AG04450 (cell line): ENCODE measurements at regions not wholly inside any gene's neighbourhood (a gene's known extent, or its start where the extent isn't known, plus 50 kb on each side); places are given as distances from the start of the nearest gene placed in this dataset.
"Not testable (repeated sequence)": the region's sequence is repeated elsewhere in the genome, so short reads cannot be mapped to it uniquely, and the experiment has no call there.

Experiments used
- CTCF ChIA-PET: fragments of 300-600, 350-600 bp; formaldehyde crosslinking; extraction: SDS; loops from one replicate; lab custom pipeline; 2022; ENCODE audit warnings: antibody characterized with exemption, inconsistent platforms; lab: Charles Lee
- POLR2A ChIA-PET: fragments of 350-600 bp; formaldehyde crosslinking; extraction: SDS; loops from one replicate; lab custom pipeline; 2021; ENCODE audit warnings: antibody characterized with exemption, inconsistent platforms; lab: Yijun Ruan, JAX
- DNase-seq: peaks from one replicate; pipeline ENCODE4 v3.0.0-alpha.2; 2011; ENCODE audit warnings: low read depth, low spot score
- H3K27ac ChIP-seq: one replicate; pipeline ENCODE4 v1.5.1; 2012; ENCODE audit warnings: low read depth, low read length, control low read depth
- H3K27me3 ChIP-seq: one replicate; pipeline ENCODE4 v1.6.0; 2012; ENCODE audit warnings: low read length; ENCODE audit not compliant: control insufficient read depth, insufficient read depth
- H3K4me3 ChIP-seq: 2 replicates; pipeline ENCODE4 v1.5.1; 2011; ENCODE audit warnings: mild to moderate bottlenecking, low read depth, low read length, control low read depth
- H3K9me3 ChIP-seq: 2 replicates; pipeline ENCODE4 v1.5.1; 2012; ENCODE audit warnings: low read length; ENCODE audit not compliant: control insufficient read depth, insufficient read depth
- TF ChIP-seq, protein P1 (sequence below): IDR thresholded peaks from 2 replicates; pipeline ENCODE4 v1.5.1; 2011; ENCODE audit warnings: low read depth, low read length, control low read depth, inconsistent platforms

DNA sequence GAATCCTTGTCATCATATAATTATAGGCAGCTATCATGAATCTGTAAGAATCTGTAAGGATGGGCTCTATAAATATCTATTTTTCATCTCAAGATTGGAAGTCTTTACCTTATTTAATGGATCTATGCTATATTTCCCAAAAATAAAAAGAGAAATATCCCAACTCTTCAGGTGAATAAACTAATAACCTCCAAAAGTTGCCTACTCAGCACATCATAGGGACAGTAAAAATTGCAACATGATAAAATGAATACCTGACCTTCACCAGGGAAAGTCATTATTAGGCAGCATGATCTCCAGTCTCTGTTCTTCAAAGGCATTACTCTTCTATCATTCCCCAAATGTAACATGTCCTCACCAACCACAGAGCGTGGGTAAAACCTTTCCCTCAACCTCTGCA lies 277.3 kb downstream of the RAB38 start:
- TF ChIP-seq, protein P1, sequence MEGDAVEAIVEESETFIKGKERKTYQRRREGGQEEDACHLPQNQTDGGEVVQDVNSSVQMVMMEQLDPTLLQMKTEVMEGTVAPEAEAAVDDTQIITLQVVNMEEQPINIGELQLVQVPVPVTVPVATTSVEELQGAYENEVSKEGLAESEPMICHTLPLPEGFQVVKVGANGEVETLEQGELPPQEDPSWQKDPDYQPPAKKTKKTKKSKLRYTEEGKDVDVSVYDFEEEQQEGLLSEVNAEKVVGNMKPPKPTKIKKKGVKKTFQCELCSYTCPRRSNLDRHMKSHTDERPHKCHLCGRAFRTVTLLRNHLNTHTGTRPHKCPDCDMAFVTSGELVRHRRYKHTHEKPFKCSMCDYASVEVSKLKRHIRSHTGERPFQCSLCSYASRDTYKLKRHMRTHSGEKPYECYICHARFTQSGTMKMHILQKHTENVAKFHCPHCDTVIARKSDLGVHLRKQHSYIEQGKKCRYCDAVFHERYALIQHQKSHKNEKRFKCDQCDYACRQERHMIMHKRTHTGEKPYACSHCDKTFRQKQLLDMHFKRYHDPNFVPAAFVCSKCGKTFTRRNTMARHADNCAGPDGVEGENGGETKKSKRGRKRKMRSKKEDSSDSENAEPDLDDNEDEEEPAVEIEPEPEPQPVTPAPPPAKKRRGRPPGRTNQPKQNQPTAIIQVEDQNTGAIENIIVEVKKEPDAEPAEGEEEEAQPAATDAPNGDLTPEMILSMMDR, result no peak
- Histone ChIP-seq H3K4me3 (no peak overlapping the region), H3K27ac (no peak overlapping the region), H3K27me3 (peaks cover 2% of the 10 kb centered on the region), H3K9me3 (no peaks in the 10 kb centered on the region)
- CTCF ChIA-PET, result no interaction called here
- POLR2A ChIA-PET, result no interaction called here
- DNase-seq, result no peak

DNA sequence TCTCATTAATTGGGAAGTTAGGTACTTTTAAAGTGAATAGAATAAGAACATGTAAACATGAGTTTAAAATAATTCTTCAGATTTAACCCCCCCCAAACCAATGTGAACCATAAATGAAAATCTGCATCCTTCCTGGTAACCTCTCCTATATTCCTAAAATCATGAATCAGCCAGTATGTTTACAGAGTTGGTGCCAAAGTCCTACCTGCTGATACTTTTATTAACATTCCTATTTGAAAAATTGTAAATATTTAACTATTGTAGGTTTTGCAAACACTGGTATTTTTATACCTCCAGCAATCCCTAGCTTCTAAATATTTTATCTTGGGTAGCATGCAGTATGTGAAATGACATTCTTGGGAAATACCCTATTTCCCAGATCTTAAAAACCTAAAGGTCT lies 278.2 kb downstream of the RAB38 start:
- no peaks in the 10 kb centered on the region for H3K9me3 ChIP-seq
- peaks cover 2% of the 10 kb centered on the region for H3K27me3 ChIP-seq
- ChIA-PET CTCF (no interaction called here), POLR2A (no interaction called here)
- TF ChIP-seq, protein P1, result no peak
- DNase-seq, result no peak
- no peak overlapping the region for H3K27ac ChIP-seq
- no peak overlapping the region for H3K4me3 ChIP-seq

DNA sequence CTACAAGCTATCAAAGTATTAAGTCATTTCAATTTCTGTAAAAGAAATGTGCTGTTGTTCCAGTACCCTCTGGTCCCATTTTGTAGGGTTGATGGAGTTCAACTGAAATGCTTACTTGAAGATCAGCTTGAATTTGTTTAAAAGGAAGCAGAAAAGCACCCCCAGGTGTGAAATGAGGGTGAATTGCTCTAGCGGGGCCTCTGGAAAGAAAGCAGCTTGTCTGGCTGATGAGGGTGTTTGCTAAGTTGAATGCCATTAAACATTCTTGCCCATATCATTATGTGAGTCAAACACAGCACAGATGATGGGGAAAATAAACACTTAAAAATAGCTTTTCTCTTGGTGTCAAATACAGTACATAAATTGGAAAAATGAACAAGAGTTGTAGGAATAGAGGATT lies 280.3 kb downstream of the RAB38 start:
- ChIA-PET CTCF (interaction anchor here (1.6 kb wide), 1 partner anchor 16 kb away, joined by 4 read pairs; no protein-coding TSS in a partner anchor), POLR2A (no interaction called here)
- no peak for DNase-seq
- no peaks in the 10 kb centered on the region for H3K9me3 ChIP-seq
- H3K27ac ChIP-seq, result no peak overlapping the region
- H3K27me3 ChIP-seq, result peaks cover 2% of the 10 kb centered on the region
- H3K4me3 ChIP-seq, result no peak overlapping the region
- TF ChIP-seq, protein P1, result no peak

DNA sequence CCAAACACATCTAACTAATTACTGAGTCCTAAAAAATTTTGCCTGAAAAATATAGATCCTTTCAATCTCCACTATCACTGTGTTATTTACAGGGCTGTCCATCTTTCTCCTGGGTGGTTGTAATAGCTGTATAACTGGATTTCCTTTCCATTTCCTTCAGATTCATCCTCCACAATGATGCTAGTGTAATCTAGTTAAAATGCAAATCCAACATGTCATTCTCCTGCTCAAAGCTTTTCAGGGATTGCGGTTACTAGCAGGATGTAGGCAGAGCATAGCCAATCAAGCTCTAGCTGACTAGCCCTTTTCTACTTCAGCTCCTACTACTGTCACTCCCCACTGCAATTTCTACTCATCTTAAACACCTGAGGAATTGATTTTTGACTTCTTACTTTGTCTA lies 283.0 kb downstream of the RAB38 start:
- no peak overlapping the region for H3K27ac ChIP-seq
- no peaks in the 10 kb centered on the region for H3K9me3 ChIP-seq
- peaks cover 2% of the 10 kb centered on the region for H3K27me3 ChIP-seq
- ChIA-PET CTCF (interaction anchor here (2.1 kb wide), 1 partner anchor 15 kb away, joined by 11 read pairs; no protein-coding TSS in a partner anchor), POLR2A (no interaction called here)
- no peak overlapping the region for H3K4me3 ChIP-seq
- TF ChIP-seq, protein P1, result no peak
- DNase-seq, result no peak

DNA sequence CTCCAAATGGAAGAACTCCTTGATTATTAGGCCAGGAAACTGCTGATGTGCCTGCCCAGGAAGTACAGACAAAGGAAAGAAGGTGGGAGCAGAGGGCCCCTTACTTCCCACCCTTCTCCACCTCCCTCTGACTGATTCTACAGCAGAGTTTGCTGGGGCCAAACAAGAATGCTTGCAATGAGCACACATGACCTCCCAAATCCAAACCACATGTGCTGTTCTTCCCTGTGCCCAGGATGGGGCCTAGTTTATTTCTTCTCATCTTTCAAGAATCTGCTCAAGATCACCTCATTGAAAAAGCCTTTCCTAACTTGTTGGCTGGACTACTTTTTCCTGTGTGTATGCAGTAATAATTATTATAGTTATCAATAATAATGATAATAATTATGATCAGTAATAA lies 286.1 kb downstream of the RAB38 start:
- H3K27me3 ChIP-seq, result no peaks in the 10 kb centered on the region
- H3K9me3 ChIP-seq, result no peaks in the 10 kb centered on the region
- DNase-seq, result no peak
- H3K4me3 ChIP-seq, result no peak overlapping the region
- TF ChIP-seq, protein P1, result no peak
- POLR2A ChIA-PET, result no interaction called here
- no peak overlapping the region for H3K27ac ChIP-seq
- CTCF ChIA-PET, result no interaction called here

DNA sequence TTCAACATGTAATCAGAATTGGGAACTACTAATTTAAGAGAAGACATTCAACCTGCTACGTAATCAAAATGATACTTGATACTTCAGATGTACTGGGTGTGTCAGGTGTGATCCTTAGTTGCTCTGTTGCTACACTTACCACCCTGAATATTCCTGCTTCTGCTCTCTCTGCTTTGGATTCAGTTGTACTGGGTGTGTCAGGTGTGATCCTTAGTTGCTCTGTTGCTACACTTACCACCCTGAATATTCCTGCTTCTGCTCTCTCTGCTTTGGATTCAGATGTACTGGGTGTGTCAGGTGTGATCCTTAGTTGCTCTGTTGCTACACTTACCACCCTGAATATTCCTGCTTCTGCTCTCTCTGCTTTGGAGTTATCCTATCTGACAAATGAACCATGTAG lies 290.2 kb downstream of the RAB38 start:
- DNase-seq, CTCF ChIA-PET, H3K4me3 ChIP-seq, H3K27ac ChIP-seq, H3K9me3 ChIP-seq, H3K27me3 ChIP-seq, POLR2A ChIA-PET: not testable (repeated sequence)
